GM12875 (cell line): ENCODE measurements at regions not wholly inside any gene's neighbourhood (a gene's known extent, or its start where the extent isn't known, plus 50 kb on each side); places are given as distances from the start of the nearest gene placed in this dataset.

Experiments
- H3K4me3 ChIP-seq: one replicate; pipeline ENCODE4 v1.5.1; 2011; ENCODE audit warnings: low read depth, low read length, control low read depth
- TF ChIP-seq, protein P1 (sequence below): IDR thresholded peaks from 2 replicates; pipeline ENCODE4 v1.5.1; 2011; ENCODE audit warnings: low read depth, mild to moderate bottlenecking, control low read depth, inconsistent platforms, low read length, moderate library complexity, borderline replicate concordance; ENCODE audit not compliant: insufficient read depth

DNA sequence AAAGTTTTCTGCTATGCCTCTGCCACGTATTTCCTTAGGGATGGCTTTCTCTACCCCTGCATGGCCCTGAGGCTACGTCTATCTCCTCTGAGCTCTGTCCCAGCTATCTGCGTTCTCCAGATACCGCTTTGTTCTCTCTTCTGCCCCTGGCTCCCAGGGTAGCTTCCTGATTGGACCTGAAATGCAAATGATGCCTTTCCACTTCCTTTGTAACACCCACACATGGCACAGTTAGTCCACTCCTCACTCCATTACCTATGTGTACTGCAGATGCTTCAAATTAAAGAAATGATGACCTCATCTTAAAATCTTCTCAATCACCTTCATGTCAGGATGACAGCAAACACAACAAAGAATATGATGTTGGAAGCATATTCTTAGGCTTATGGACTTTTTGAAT, 138.6 kb upstream of the POGK start:
- TF ChIP-seq, protein P1, sequence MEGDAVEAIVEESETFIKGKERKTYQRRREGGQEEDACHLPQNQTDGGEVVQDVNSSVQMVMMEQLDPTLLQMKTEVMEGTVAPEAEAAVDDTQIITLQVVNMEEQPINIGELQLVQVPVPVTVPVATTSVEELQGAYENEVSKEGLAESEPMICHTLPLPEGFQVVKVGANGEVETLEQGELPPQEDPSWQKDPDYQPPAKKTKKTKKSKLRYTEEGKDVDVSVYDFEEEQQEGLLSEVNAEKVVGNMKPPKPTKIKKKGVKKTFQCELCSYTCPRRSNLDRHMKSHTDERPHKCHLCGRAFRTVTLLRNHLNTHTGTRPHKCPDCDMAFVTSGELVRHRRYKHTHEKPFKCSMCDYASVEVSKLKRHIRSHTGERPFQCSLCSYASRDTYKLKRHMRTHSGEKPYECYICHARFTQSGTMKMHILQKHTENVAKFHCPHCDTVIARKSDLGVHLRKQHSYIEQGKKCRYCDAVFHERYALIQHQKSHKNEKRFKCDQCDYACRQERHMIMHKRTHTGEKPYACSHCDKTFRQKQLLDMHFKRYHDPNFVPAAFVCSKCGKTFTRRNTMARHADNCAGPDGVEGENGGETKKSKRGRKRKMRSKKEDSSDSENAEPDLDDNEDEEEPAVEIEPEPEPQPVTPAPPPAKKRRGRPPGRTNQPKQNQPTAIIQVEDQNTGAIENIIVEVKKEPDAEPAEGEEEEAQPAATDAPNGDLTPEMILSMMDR: no peak
- H3K4me3 ChIP-seq: no peak overlapping the region

DNA sequence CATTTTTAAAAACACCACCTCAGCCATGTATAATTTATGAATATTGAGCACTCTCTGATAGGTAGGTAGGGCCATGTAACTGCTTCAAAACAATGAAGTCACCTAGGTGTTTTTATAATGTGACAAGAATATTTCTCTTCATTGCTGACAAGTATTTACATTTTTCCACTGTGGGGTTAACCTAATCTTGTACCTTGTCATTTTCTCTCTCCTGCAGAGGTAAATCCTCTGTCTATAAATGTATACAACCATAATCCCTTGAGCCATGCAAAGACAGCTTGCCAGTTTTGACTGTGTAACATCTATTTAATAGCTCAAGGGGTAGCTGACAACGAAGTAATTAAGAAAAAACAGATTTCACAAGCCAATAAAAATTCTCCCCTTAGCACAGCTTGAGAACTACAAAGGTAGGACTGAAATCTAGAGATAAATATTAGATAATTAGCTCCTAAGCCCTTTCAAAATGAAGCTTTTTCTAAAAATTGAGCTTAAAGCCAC, 137.6 kb upstream of the POGK start:
- TF ChIP-seq, protein P1: no peak
- H3K4me3 ChIP-seq: no peak overlapping the region

DNA sequence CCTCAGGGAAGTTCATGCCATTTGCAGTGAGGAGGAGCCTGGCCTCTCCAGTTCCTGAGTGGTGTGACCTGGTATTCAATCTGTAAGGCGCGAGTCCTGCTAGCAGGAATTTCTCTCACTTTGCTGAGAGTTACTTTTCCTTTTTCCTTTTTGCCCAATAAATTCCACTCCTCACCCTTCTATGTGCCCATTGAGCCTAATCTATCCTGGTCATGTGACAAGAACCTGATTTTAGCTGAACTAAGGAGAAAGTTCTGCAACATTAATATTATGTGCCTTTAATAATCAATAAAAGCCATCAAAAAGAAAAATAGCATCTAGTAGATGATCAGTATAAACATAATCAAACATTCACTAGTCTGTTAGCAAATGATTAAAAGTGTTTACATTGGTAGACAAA, 136.1 kb upstream of the POGK start:
- H3K4me3 ChIP-seq: no peak overlapping the region
- TF ChIP-seq, protein P1: no peak

DNA sequence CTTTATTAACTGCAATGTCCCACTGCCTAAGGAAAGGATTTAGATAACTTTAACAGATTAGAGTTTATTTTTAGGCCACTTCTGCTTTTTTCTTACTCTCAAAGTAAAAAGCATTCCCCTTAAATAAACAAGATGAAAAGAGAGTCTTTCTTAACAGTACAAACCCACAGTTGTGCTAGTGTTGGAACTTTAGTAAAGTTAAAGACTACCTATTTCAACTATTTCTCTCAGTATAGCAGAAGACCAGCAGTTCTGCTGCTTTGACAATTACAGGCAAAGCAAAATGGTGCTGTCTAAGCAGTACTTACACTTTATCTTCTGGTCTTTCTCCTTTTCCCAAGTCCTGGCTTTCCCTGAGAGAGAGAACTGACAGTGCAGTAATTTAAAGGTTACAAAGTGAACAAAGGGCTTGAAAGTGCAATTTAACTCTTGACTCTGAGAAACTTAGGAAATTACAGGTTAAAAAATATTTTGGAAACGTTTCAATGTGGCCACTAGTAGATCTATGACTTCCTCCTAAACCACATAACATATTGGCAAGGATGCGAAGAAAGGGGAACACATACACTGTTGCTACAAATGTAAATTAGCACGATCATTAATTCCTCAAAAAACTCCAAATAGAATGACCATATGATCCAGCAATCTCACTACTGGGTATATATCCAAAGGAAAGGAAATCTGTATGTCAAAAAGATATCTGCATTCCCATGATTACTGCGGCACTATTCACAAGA, 135.4 kb upstream of the POGK start:
- no peak overlapping the region for H3K4me3 ChIP-seq
- TF ChIP-seq, protein P1: no peak

DNA sequence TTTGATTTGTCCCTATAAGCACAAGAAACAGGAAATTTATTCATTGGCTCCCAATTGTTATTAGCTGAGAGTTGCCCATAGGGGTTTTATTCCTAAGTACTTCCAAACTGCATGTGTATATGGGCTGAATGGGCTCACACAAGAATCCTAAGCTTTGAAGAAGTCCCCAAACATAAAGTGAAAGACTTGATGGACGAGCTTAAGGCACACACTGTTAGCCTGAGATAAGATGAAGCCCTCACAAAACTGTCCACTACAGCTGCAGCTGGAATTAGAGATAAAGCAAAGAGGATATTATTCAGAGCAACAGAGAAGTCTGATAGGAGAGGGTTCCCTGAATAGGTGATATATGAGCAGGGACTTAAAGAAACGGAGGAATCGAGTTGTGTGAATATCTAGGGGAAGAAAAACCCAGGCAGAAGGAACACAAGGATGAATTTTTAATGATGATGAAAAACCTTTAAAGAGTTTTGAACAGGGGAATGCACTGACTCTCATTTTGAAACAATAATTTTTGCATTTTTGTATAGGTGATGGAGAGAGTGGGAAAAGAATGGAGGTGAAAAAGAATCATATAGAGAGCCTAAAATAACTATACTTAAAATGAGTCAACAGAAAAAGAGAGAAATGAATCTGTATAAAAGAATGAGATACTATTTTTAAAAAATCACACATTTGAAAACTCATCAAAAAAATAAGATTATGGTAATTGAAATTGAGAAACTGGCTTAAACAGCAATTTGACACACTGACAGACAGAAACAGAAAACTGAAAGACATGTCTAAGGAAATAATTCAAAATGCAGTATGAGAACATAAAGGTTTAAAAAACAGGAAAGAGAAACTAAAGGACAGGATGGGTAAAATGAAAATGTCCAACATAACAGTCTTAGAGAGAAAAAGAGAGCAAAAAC, 133.6 kb upstream of the POGK start:
- H3K4me3 ChIP-seq: no peak overlapping the region
- TF ChIP-seq, protein P1: no peak

DNA sequence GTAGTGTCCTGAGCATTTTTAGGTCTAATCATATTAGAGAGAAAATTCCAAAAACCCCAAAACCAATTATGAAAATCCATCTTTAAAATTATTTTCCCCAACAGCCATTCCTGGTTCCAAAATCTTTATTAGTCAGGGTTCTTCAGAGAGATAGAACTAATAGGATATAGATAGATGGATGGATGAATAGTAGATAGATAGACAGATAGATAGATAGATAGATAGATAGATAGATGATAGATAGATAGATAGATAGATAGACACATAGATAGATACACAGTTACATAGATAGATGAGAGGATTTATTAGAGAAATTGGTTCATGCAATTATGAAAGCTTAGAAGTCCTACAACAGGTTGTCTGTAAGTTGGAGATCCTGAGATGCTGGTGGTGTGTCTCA, 122.7 kb upstream of the POGK start:
- TF ChIP-seq, protein P1: no peak
- no peak overlapping the region for H3K4me3 ChIP-seq

DNA sequence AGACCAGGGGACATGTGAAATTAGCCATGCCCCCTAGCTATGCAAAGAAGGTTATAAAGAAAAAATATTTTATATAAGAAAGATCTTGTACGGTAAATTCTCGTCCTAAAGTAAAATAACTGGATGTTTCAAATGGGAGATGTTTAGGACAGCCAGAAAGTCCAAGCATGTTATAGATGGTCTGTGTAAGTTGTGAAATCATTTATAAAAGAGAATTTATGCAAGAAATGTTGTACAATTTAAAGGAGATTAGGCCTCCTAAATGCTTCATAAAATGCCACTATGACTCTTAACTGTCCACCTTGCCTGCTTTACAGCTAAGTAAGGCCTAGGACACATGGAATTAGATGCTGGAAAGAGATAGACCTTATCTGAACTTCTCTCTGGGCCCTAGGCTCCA, 118.1 kb upstream of the POGK start:
- no peak overlapping the region for H3K4me3 ChIP-seq
- TF ChIP-seq, protein P1: no peak
